ENCODE measurements at regions not wholly inside any gene's neighbourhood (a gene's known extent, or its start where the extent isn't known, plus 50 kb on each side); places are given as distances from the start of the nearest gene placed in this dataset.
A peak's percentile ranks its signal among the peaks of the same experiment; 100 is the strongest.

- Histone ChIP-seq H3K27me3 (ENCODE audit: control insufficient read depth, insufficient read depth, low read length) (no peaks in the 10 kb centered on the region), H3K36me3 (ENCODE audit: control insufficient read depth, insufficient read depth, low read length) (no peaks in the 10 kb centered on the region)
- CTCF ChIA-PET: interaction anchor here (1.0 to 2.2 kb wide), 3 partner anchors 11 to 36 kb away, joined by 3 to 7 read pairs (median 4); no protein-coding TSS in a partner anchor
Observed at GRCh38 chr1:221166559-221167318, 287.5 kb downstream of the HLX start.

GRCh38 chr1:221169447-221169889 lies 290.2 kb downstream of the HLX start:
- TF ChIP-seq CTCF (IDR thresholded peaks at IDR 0.05; ENCODE audit: insufficient read depth, low read depth, low read length): no peak
- DNase-seq (ENCODE audit: low read depth): no peak
- Histone ChIP-seq H3K36me3 (ENCODE audit: control insufficient read depth, insufficient read depth, low read length) (no peaks in the 10 kb centered on the region), H3K27me3 (ENCODE audit: control insufficient read depth, insufficient read depth, low read length) (no peaks in the 10 kb centered on the region), H3K4me3 (ENCODE audit: low read depth, low read length) (no peak overlapping the region)
- POLR2A ChIA-PET: interaction anchor here (0.5 kb wide), 1 partner anchor 951 kb away, joined by 3 read pairs; no protein-coding TSS in a partner anchor
- CTCF ChIA-PET: interaction anchor here (0.6 kb wide), 1 partner anchor 1056 kb away, joined by 3 read pairs; no protein-coding TSS in a partner anchor

More at GRCh38 chr1:221166559-221167318, 287.5 kb downstream of the HLX start:
- DNase-seq (ENCODE audit: low read depth): no peak
- H3K4me3 ChIP-seq (ENCODE audit: low read depth, low read length): no peak overlapping the region
- TF ChIP-seq CTCF (IDR thresholded peaks at IDR 0.05; ENCODE audit: insufficient read depth, low read depth, low read length): no peak
- POLR2A ChIA-PET: no interaction called here

- POLR2A ChIA-PET: no interaction called here
- TF ChIP-seq CTCF (IDR thresholded peaks at IDR 0.05; ENCODE audit: insufficient read depth, low read depth, low read length): no peak
- CTCF ChIA-PET: interaction anchor here (0.6 kb wide), 1 partner anchor 1055 kb away, joined by 3 read pairs; no protein-coding TSS in a partner anchor
- Histone ChIP-seq H3K36me3 (ENCODE audit: control insufficient read depth, insufficient read depth, low read length) (no peaks in the 10 kb centered on the region), H3K27me3 (ENCODE audit: control insufficient read depth, insufficient read depth, low read length) (no peaks in the 10 kb centered on the region), H3K4me3 (ENCODE audit: low read depth, low read length) (no peak overlapping the region)
- peak; percentile 5 for DNase-seq (ENCODE audit: low read depth)
Observed at GRCh38 chr1:221170171-221170570, 290.9 kb downstream of the HLX start.

- Histone ChIP-seq H3K36me3 (ENCODE audit: control insufficient read depth, insufficient read depth, low read length) (no peaks in the 10 kb centered on the region), H3K4me3 (ENCODE audit: low read depth, low read length) (no peak overlapping the region), H3K27me3 (ENCODE audit: control insufficient read depth, insufficient read depth, low read length) (no peaks in the 10 kb centered on the region)
- CTCF ChIA-PET: no interaction called here
- POLR2A ChIA-PET: interaction anchor here (0.5 kb wide), 1 partner anchor 534 kb away, joined by 12 read pairs; no protein-coding TSS in a partner anchor
- no peak for DNase-seq (ENCODE audit: low read depth)
- TF ChIP-seq CTCF (IDR thresholded peaks at IDR 0.05; ENCODE audit: insufficient read depth, low read depth, low read length): no peak
Observed at GRCh38 chr1:221171768-221172167, 292.5 kb downstream of the HLX start.

- TF ChIP-seq CTCF (IDR thresholded peaks at IDR 0.05; ENCODE audit: insufficient read depth, low read depth, low read length): no peak
- Histone ChIP-seq H3K27me3 (ENCODE audit: control insufficient read depth, insufficient read depth, low read length) (no peaks in the 10 kb centered on the region), H3K36me3 (ENCODE audit: control insufficient read depth, insufficient read depth, low read length) (no peaks in the 10 kb centered on the region), H3K4me3 (ENCODE audit: low read depth, low read length) (no peak overlapping the region)
- CTCF ChIA-PET: interaction anchor here (0.7 kb wide), 1 partner anchor 213 kb away, joined by 3 read pairs; no protein-coding TSS in a partner anchor
- POLR2A ChIA-PET: no interaction called here
- no peak for DNase-seq (ENCODE audit: low read depth)
Observed at GRCh38 chr1:221172841-221173240, 293.6 kb downstream of the HLX start.

Data from BJ (cell line).